ENCODE measurements at regions not wholly inside any gene's neighbourhood (a gene's known extent, or its start where the extent isn't known, plus 50 kb on each side); places are given as distances from the start of the nearest gene placed in this dataset.

- TF ChIP-seq POLR2A (IDR thresholded peaks at IDR 0.05; ENCODE audit: low read length) (no peak), GATA1 (IDR thresholded peaks at IDR 0.05; ENCODE audit: low read depth, low read length) (no peak)
Measured at GRCh38 chr2:75986617-75987016, 275.9 kb upstream of the GCFC2 start.

Measured in erythroblast (primary cell).